DND-41 (cell line): ENCODE measurements at regions not wholly inside any gene's neighbourhood (a gene's known extent, or its start where the extent isn't known, plus 50 kb on each side); places are given as distances from the start of the nearest gene placed in this dataset.

Experiments used
- ATAC-seq: fragments of 200-7000 bp; cut with Tn5 transposase; 3 replicates; pipeline ENCODE4 v1.9.1; 2021; ENCODE audit warnings: low read depth; ENCODE audit not compliant: insufficient read depth
- DNase-seq: peaks from one replicate; pipeline ENCODE4 v3.0.0-alpha.2; 2020
- H2AFZ ChIP-seq: 2 replicates; pipeline ENCODE4 v1.6.0; 2012; ENCODE audit warnings: low read depth, low read length
- H3K27ac ChIP-seq: 2 replicates; pipeline ENCODE4 v1.5.1; 2012; ENCODE audit warnings: low read length, inconsistent platforms
- H3K27me3 ChIP-seq: fragments of 200-600 bp; sonication (generic); 2 replicates; pipeline ENCODE4 v1.6.0; 2012; ENCODE audit warnings: low read length, mild to moderate bottlenecking, inconsistent platforms; ENCODE audit not compliant: insufficient read depth, poor library complexity
- H3K36me3 ChIP-seq: 2 replicates; pipeline ENCODE4 v1.5.1; 2012; ENCODE audit warnings: low read length, inconsistent platforms; ENCODE audit not compliant: insufficient read depth
- H3K4me1 ChIP-seq: 2 replicates; pipeline ENCODE4 v1.5.1; 2012; ENCODE audit warnings: mild to moderate bottlenecking, low read length; ENCODE audit not compliant: insufficient read depth
- H3K4me2 ChIP-seq: 2 replicates; pipeline ENCODE4 v1.6.0; 2012; ENCODE audit warnings: mild to moderate bottlenecking, moderate library complexity, low read length, inconsistent platforms; ENCODE audit not compliant: insufficient read depth
- H3K4me3 ChIP-seq, 2 experiments: fragments of 200-600 bp in 1 of 2; shearing (Covaris generic) in 1 of 2; 2 replicates each; pipeline ENCODE4 v1.5.1; 2012 to 2016; ENCODE audit warnings: inconsistent platforms in 2 of 2, low read length in 2 of 2, mild to moderate bottlenecking in 2 of 2, low read depth in 1 of 2, moderate library complexity in 1 of 2
- H3K79me2 ChIP-seq: 2 replicates; pipeline ENCODE4 v1.6.0; 2012; ENCODE audit warnings: low read length, inconsistent platforms; ENCODE audit not compliant: insufficient read depth
- H3K9ac ChIP-seq: 2 replicates; pipeline ENCODE4 v1.6.0; 2012; ENCODE audit warnings: low read depth, mild to moderate bottlenecking, inconsistent platforms, low read length, moderate library complexity
- H3K9me3 ChIP-seq: 2 replicates; pipeline ENCODE4 v1.5.1; 2012; ENCODE audit warnings: low read length, moderate library complexity, mild to moderate bottlenecking, inconsistent platforms; ENCODE audit not compliant: insufficient read depth, severe bottlenecking
- H4K20me1 ChIP-seq: 2 replicates; pipeline ENCODE4 v1.6.0; 2012; ENCODE audit warnings: low read length; ENCODE audit not compliant: insufficient read depth
- CTCF ChIP-seq: IDR thresholded peaks from 2 replicates; pipeline ENCODE4 v1.5.1; 2012; ENCODE audit warnings: borderline replicate concordance, low read length, moderate library complexity, mild to moderate bottlenecking; ENCODE audit not compliant: poor library complexity, severe bottlenecking; ENCODE audit errors: extremely low read depth
- EZH2 ChIP-seq: IDR thresholded peaks from 3 replicates; pipeline ENCODE4 v1.6.1; 2012; ENCODE audit warnings: borderline replicate concordance, low read depth, mild to moderate bottlenecking, moderate library complexity, low read length, inconsistent platforms; ENCODE audit not compliant: severe bottlenecking

- Histone ChIP-seq H2AFZ (no peak overlapping the region), H4K20me1 (no peaks in the 10 kb centered on the region), H3K9me3 (no peaks in the 10 kb centered on the region), H3K4me1 (no peaks in the 10 kb centered on the region), H3K36me3 (no peaks in the 10 kb centered on the region), H3K4me2 (no peak overlapping the region), H3K27ac (no peak overlapping the region), H3K79me2 (no peaks in the 10 kb centered on the region), H3K27me3 (no peaks in the 10 kb centered on the region), H3K4me3 (no peak overlapping the region), H3K9ac (no peak overlapping the region)
- DNase-seq (no peak), ATAC-seq (no peak)
- TF ChIP-seq EZH2 (no peak), CTCF (no peak)
Observed at GRCh38 chr1:68281946-68282615, 49.8 kb upstream of the WLS start.
